ENCODE measurements at regions not wholly inside any gene's neighbourhood (a gene's known extent, or its start where the extent isn't known, plus 50 kb on each side); places are given as distances from the start of the nearest gene placed in this dataset.
"Not testable (repeated sequence)": the region's sequence is repeated elsewhere in the genome, so short reads cannot be mapped to it uniquely, and the experiment has no call there.

GRCh38 chr5:102666164-102666946 lies 88.8 kb upstream of the PAM start:
- DNase-seq, result no peak

GRCh38 chr5:102668220-102668932 lies 86.7 kb upstream of the PAM start:
- DNase-seq, result no peak

GRCh38 chr5:102670224-102670836 lies 84.8 kb upstream of the PAM start:
- no peak for DNase-seq

GRCh38 chr5:102671033-102671734 lies 83.9 kb upstream of the PAM start:
- not testable (repeated sequence) for DNase-seq

- DNase-seq, result no peak
Measured at GRCh38 chr5:102678267-102679058, 76.6 kb upstream of the PAM start.

GRCh38 chr5:102681403-102681983 lies 73.6 kb upstream of the PAM start:
- peak; percentile 65 for DNase-seq

GRCh38 chr5:102682101-102682647 lies 72.9 kb upstream of the PAM start:
- DNase-seq, result no peak

- DNase-seq, result not testable (repeated sequence)
Measured at GRCh38 chr5:102688076-102688475, 67.0 kb upstream of the PAM start.

- DNase-seq, result not testable (repeated sequence)
Measured at GRCh38 chr5:102688581-102689342, 66.3 kb upstream of the PAM start.

- no peak for DNase-seq
Measured at GRCh38 chr5:102690910-102691309, 64.2 kb upstream of the PAM start.

- no peak for DNase-seq
Measured at GRCh38 chr5:102691434-102691833, 63.7 kb upstream of the PAM start.

GRCh38 chr5:102700120-102700831 lies 54.8 kb upstream of the PAM start:
- no peak for DNase-seq

GRCh38 chr5:102700916-102701315 lies 54.2 kb upstream of the PAM start:
- no peak for DNase-seq

- DNase-seq, result no peak
Measured at GRCh38 chr5:102701748-102702147, 53.4 kb upstream of the PAM start.
